ENCODE measurements at regions not wholly inside any gene's neighbourhood (a gene's known extent, or its start where the extent isn't known, plus 50 kb on each side); places are given as distances from the start of the nearest gene placed in this dataset.

DNA sequence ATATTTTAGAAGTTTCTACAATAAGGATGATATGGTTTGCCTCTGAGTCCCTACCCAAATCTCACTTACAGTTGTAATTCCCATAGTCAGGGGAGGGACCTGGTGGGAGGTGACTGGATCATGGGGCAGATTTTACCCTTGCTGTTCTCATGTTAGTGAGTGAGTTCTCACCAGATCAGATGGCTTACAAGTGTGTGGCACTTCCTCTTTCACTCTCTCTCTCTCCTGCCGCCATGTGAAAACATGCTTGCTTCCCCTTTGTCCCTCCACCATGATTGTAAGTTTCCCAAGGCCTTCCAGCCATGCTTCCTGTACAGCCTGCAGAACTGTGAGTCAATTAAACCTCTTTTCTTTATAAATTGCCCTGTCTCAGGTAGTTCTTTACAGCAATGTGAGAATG, 527.5 kb upstream of the ID4 start:
- Histone ChIP-seq H3K36me3 (ENCODE audit: control insufficient read depth, insufficient read depth, low read length) (no peaks in the 10 kb centered on the region), H4K20me1 (ENCODE audit: insufficient read depth, low read length) (no peaks in the 10 kb centered on the region), H4K91ac (ENCODE audit: insufficient read depth, low read depth, low read length) (no peak overlapping the region), H3K23ac (ENCODE audit: low read depth, low read length) (no peak overlapping the region), H3K18ac (ENCODE audit: low read depth, low read length) (no peak overlapping the region), H3K27ac (ENCODE audit: insufficient read depth, low read length) (no peak overlapping the region), H3K4me2 (ENCODE audit: low read depth, low read length) (no peak overlapping the region), H3K4me3 (ENCODE audit: insufficient read depth, low read depth, low read length) (no peak overlapping the region), H3K4ac (ENCODE audit: low read depth, low read length) (no peak overlapping the region), H3K4me1 (ENCODE audit: control insufficient read depth, insufficient read depth, low read length) (no peaks in the 10 kb centered on the region), H2BK20ac (ENCODE audit: low read depth, low read length) (no peak overlapping the region), H4K5ac (ENCODE audit: low read depth, low read length) (no peak overlapping the region), H3K79me1 (ENCODE audit: low read depth in 1 of 2, low read length in 2 of 2) (no peaks in the 10 kb centered on the region), H3K9ac (ENCODE audit: low read depth, low read length) (no peak overlapping the region), H2BK5ac (ENCODE audit: low read depth, low read length, poor library complexity, severe bottlenecking) (no peak overlapping the region), H2AFZ (replicated peaks; ENCODE audit: low read length, poor library complexity) (no peak overlapping the region), H3K9me1 (ENCODE audit: insufficient read depth, low read length) (no peaks in the 10 kb centered on the region), H3K27me3 (ENCODE audit: control insufficient read depth, insufficient read depth, low read length) (no peaks in the 10 kb centered on the region), H3K56ac (ENCODE audit: extremely low read depth, insufficient read depth, low read length) (no peak overlapping the region), H2BK120ac (ENCODE audit: low read depth, low read length) (no peak overlapping the region), H2BK15ac (ENCODE audit: low read depth, low read length) (no peak overlapping the region), H4K8ac (ENCODE audit: low read depth in 2 of 2, low read length in 2 of 2) (no peak overlapping the region), H2AK9ac (replicated peaks; ENCODE audit: low read depth, low read length, poor library complexity) (no peak overlapping the region), H3K14ac (replicated peaks; ENCODE audit: low read depth, low read length) (no peak overlapping the region), H2AK5ac (ENCODE audit: low read depth, low read length) (no peak overlapping the region), H3K9me3 (ENCODE audit: control insufficient read depth, insufficient read depth, low read length) (peaks cover 7% of the 10 kb centered on the region)
- 80% methylated on average over 1 of the region's 1 CpG; no CpG with 5 or more reads in 1 of the 2 experiments for WGBS, 2 experiments (ENCODE audit: extremely low coverage in 2 of 2, insufficient read length in 1 of 2)
- CTCF ChIA-PET = no interaction called here
- intact Hi-C loops (cut with micrococcal nuclease) = no loop called here
- DNase-seq (no peak), ATAC-seq (ENCODE audit: low read depth) (no peak)
- POLR2A ChIA-PET (ENCODE audit: unreplicated experiment) = no interaction called here
- dilution Hi-C loops (cut with HindIII; ENCODE audit: low sequenced_read_pairs, unreplicated experiment) = no loop called here
- TF ChIP-seq RAD21 (IDR thresholded peaks at IDR 0.05; ENCODE audit: low read length) (no peak), CEBPB (IDR thresholded peaks at IDR 0.05; ENCODE audit: low read depth, low read length) (no peak), MXI1 (IDR thresholded peaks at IDR 0.05; ENCODE audit: borderline replicate concordance, low read depth, low read length) (no peak), MAZ (IDR thresholded peaks at IDR 0.05; ENCODE audit: borderline replicate concordance, low read depth, low read length) (no peak), FOS (IDR thresholded peaks at IDR 0.05; ENCODE audit: low read depth, low read length) (no peak), USF2 (IDR thresholded peaks at IDR 0.05; ENCODE audit: low read depth, low read length) (no peak)
- in situ Hi-C loops (cut with MboI; ENCODE audit: low sequenced_read_pairs) = no loop called here
- no TSS peak for BruUV-seq (replicated peaks)

All from IMR-90 (cell line).